Tongue (tissue), 1 donor: ENCODE measurements at regions not wholly inside any gene's neighbourhood (a gene's known extent, or its start where the extent isn't known, plus 50 kb on each side); places are given as distances from the start of the nearest gene placed in this dataset. TPM values are rescaled to one million over a fixed set of nuclear protein-coding genes. Genes with fewer than 3 reads are reported as not detected.

Experiments
- small RNA-seq: library from RNA; depleted of rRNA; stranded (forward); fragments of <200 nt; gene quantifications from one replicate; pipeline ENCODE3, GENCODE V24; 2014; ENCODE audit warnings: low replicate concordance

Small RNA genes in the stretch of these regions (small RNA-seq; reads per million reads assigned to genes)
- not detected for gene AC091895.1
- gene AC091912.1: not detected
- gene AC091912.2: not detected
- not detected for gene AC091932.2
- gene AC091932.4: not detected
- not detected for gene AC091953.1
- gene AC091953.2: not detected
- not detected for gene AC091953.3
- gene AC091953.5: not detected
- gene AC091965.3: not detected
- gene RNU1-76P: not detected
